DMS79 (cell line): ENCODE measurements at regions not wholly inside any gene's neighbourhood (a gene's known extent, or its start where the extent isn't known, plus 50 kb on each side); places are given as distances from the start of the nearest gene placed in this dataset.
"Not testable (repeated sequence)": the region's sequence is repeated elsewhere in the genome, so short reads cannot be mapped to it uniquely, and the experiment has no call there.

Experiments used
- DNase-seq: peaks from one replicate; lab custom pipeline; 2025; lab: John Stamatoyannopoulos, UW

GRCh38 chr6:114928731-114929130 is 585.9 kb upstream of the HS3ST5 start:
- DNase-seq: not testable (repeated sequence)

GRCh38 chr6:114906096-114906495 is 563.3 kb upstream of the HS3ST5 start:
- DNase-seq: no peak

GRCh38 chr6:114897536-114897935 is 554.7 kb upstream of the HS3ST5 start:
- no peak for DNase-seq

- DNase-seq: no peak
Observed at GRCh38 chr6:114892211-114892610, 549.4 kb upstream of the HS3ST5 start.

GRCh38 chr6:114888241-114888640 is 545.4 kb upstream of the HS3ST5 start:
- no peak for DNase-seq

GRCh38 chr6:114886670-114887436 is 544.0 kb upstream of the HS3ST5 start:
- DNase-seq: no peak

GRCh38 chr6:114879693-114880092 is 536.9 kb upstream of the HS3ST5 start:
- no peak for DNase-seq

- DNase-seq: no peak
Observed at GRCh38 chr6:114878091-114878490, 535.3 kb upstream of the HS3ST5 start.

GRCh38 chr6:114874410-114874809 is 531.6 kb upstream of the HS3ST5 start:
- no peak for DNase-seq

GRCh38 chr6:114865506-114865905 is 522.7 kb upstream of the HS3ST5 start:
- not testable (repeated sequence) for DNase-seq

GRCh38 chr6:114863610-114864009 is 520.8 kb upstream of the HS3ST5 start:
- DNase-seq: no peak

GRCh38 chr6:114862819-114863218 is 520.0 kb upstream of the HS3ST5 start:
- no peak for DNase-seq

- no peak for DNase-seq
Observed at GRCh38 chr6:114862064-114862463, 519.2 kb upstream of the HS3ST5 start.

GRCh38 chr6:114844359-114844758 is 501.5 kb upstream of the HS3ST5 start:
- DNase-seq: no peak

- DNase-seq: no peak
Observed at GRCh38 chr6:114839019-114839418, 496.2 kb upstream of the HS3ST5 start.

GRCh38 chr6:114833211-114833610 is 490.4 kb upstream of the HS3ST5 start:
- no peak for DNase-seq

GRCh38 chr6:114830515-114830914 is 487.7 kb upstream of the HS3ST5 start:
- no peak for DNase-seq

GRCh38 chr6:114827135-114827534 is 484.3 kb upstream of the HS3ST5 start:
- no peak for DNase-seq

GRCh38 chr6:114824409-114824808 is 481.6 kb upstream of the HS3ST5 start:
- no peak for DNase-seq

GRCh38 chr6:114816678-114817077 is 473.9 kb upstream of the HS3ST5 start:
- no peak for DNase-seq

GRCh38 chr6:114810468-114810867 is 467.6 kb upstream of the HS3ST5 start:
- no peak for DNase-seq

GRCh38 chr6:114805426-114805825 is 462.6 kb upstream of the HS3ST5 start:
- DNase-seq: not testable (repeated sequence)

GRCh38 chr6:114796576-114796975 is 453.8 kb upstream of the HS3ST5 start:
- DNase-seq: no peak

- DNase-seq: no peak
Observed at GRCh38 chr6:114793428-114793827, 450.6 kb upstream of the HS3ST5 start.
